ENCODE measurements at regions not wholly inside any gene's neighbourhood (a gene's known extent, or its start where the extent isn't known, plus 50 kb on each side); places are given as distances from the start of the nearest gene placed in this dataset.

DNA sequence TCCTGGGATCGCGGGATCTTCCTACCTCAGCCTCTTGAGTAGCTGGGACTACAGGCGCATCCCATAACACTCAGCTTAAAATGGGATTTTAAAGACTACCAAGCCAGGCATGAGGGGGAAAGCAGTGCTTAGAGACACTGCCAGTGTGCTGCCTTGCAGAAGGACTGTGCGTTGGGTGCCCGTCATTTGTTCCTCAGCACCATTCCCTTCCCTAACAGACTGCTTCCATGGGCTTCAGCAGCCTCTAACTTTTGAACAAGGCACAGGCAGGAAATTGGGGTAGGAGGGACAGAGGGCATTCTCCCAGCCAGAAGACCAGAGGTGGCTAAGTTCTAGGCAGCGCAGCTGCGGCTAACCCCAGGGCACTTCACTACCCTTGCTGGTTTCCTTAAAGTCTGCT lies 73.9 kb upstream of the USP24 start:
- TF ChIP-seq, protein P1, sequence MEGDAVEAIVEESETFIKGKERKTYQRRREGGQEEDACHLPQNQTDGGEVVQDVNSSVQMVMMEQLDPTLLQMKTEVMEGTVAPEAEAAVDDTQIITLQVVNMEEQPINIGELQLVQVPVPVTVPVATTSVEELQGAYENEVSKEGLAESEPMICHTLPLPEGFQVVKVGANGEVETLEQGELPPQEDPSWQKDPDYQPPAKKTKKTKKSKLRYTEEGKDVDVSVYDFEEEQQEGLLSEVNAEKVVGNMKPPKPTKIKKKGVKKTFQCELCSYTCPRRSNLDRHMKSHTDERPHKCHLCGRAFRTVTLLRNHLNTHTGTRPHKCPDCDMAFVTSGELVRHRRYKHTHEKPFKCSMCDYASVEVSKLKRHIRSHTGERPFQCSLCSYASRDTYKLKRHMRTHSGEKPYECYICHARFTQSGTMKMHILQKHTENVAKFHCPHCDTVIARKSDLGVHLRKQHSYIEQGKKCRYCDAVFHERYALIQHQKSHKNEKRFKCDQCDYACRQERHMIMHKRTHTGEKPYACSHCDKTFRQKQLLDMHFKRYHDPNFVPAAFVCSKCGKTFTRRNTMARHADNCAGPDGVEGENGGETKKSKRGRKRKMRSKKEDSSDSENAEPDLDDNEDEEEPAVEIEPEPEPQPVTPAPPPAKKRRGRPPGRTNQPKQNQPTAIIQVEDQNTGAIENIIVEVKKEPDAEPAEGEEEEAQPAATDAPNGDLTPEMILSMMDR (IDR thresholded peaks at IDR 0.05) = no peak
- TF ChIP-seq POLR2A (IDR thresholded peaks at IDR 0.05) = no peak

Data from testis (tissue), 2 donors.